ENCODE measurements at regions not wholly inside any gene's neighbourhood (a gene's known extent, or its start where the extent isn't known, plus 50 kb on each side); places are given as distances from the start of the nearest gene placed in this dataset.

- in situ Hi-C loops (cut with HindIII; ENCODE audit: low pct_ligation_motif_present, low sequenced_read_pairs): no loop called here
- H3K36me3 ChIP-seq (replicated peaks): no peaks in the 10 kb centered on the region
- no peaks in the 10 kb centered on the region for H3K27me3 ChIP-seq (replicated peaks)
- H3K27ac ChIP-seq: no peak overlapping the region
- TF ChIP-seq, protein P1, sequence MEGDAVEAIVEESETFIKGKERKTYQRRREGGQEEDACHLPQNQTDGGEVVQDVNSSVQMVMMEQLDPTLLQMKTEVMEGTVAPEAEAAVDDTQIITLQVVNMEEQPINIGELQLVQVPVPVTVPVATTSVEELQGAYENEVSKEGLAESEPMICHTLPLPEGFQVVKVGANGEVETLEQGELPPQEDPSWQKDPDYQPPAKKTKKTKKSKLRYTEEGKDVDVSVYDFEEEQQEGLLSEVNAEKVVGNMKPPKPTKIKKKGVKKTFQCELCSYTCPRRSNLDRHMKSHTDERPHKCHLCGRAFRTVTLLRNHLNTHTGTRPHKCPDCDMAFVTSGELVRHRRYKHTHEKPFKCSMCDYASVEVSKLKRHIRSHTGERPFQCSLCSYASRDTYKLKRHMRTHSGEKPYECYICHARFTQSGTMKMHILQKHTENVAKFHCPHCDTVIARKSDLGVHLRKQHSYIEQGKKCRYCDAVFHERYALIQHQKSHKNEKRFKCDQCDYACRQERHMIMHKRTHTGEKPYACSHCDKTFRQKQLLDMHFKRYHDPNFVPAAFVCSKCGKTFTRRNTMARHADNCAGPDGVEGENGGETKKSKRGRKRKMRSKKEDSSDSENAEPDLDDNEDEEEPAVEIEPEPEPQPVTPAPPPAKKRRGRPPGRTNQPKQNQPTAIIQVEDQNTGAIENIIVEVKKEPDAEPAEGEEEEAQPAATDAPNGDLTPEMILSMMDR (IDR thresholded peaks at IDR 0.05; ENCODE audit: low read depth, low read length, missing control alignments): no peak
- no peak for DNase-seq
- no peak overlapping the region for H3K4me3 ChIP-seq (ENCODE audit: low read depth, low read length)
Measured at GRCh38 chr1:186775881-186776560, 52.7 kb upstream of the PLA2G4A start.

GRCh38 chr1:186775036-186775435 is 53.7 kb upstream of the PLA2G4A start:
- in situ Hi-C loops (cut with HindIII; ENCODE audit: low pct_ligation_motif_present, low sequenced_read_pairs): no loop called here
- Histone ChIP-seq H3K27ac (no peak overlapping the region), H3K27me3 (replicated peaks) (no peaks in the 10 kb centered on the region), H3K4me3 (ENCODE audit: low read depth, low read length) (no peak overlapping the region), H3K36me3 (replicated peaks) (no peaks in the 10 kb centered on the region)
- TF ChIP-seq, protein P1 (IDR thresholded peaks at IDR 0.05; ENCODE audit: low read depth, low read length, missing control alignments): no peak
- no peak for DNase-seq

- TF ChIP-seq, protein P1 (IDR thresholded peaks at IDR 0.05; ENCODE audit: low read depth, low read length, missing control alignments): no peak
- DNase-seq: no peak
- Histone ChIP-seq H3K27me3 (replicated peaks) (no peaks in the 10 kb centered on the region), H3K36me3 (replicated peaks) (no peaks in the 10 kb centered on the region), H3K4me3 (ENCODE audit: low read depth, low read length) (no peak overlapping the region), H3K27ac (no peak overlapping the region)
- in situ Hi-C loops (cut with HindIII; ENCODE audit: low pct_ligation_motif_present, low sequenced_read_pairs): no loop called here
Measured at GRCh38 chr1:186772228-186772627, 56.5 kb upstream of the PLA2G4A start.

DNA sequence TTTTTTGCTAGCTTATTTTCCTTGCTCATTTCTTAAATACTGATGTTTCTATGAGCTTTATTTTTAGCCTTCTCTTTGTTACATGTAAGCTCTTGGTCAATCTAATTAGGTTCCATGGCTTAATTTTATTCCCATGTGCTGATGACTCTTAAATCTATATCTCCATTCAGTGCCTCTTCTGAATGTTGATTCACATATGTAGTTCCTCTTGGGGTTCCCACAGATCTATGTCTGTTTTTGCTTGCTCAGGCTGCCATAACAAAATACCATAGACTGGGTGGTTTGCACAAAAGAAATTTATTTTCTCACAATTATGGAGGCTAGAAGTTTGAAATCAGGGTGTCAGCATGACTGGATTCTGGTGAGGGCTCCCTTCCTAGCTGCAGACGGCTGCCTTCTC is 58.3 kb upstream of the PLA2G4A start:
- TF ChIP-seq, protein P1 (IDR thresholded peaks at IDR 0.05; ENCODE audit: low read depth, low read length, missing control alignments): no peak
- Histone ChIP-seq H3K27ac (no peak overlapping the region), H3K36me3 (replicated peaks) (no peaks in the 10 kb centered on the region), H3K27me3 (replicated peaks) (no peaks in the 10 kb centered on the region), H3K4me3 (ENCODE audit: low read depth, low read length) (no peak overlapping the region)
- in situ Hi-C loops (cut with HindIII; ENCODE audit: low pct_ligation_motif_present, low sequenced_read_pairs): no loop called here
- no peak for DNase-seq

DNA sequence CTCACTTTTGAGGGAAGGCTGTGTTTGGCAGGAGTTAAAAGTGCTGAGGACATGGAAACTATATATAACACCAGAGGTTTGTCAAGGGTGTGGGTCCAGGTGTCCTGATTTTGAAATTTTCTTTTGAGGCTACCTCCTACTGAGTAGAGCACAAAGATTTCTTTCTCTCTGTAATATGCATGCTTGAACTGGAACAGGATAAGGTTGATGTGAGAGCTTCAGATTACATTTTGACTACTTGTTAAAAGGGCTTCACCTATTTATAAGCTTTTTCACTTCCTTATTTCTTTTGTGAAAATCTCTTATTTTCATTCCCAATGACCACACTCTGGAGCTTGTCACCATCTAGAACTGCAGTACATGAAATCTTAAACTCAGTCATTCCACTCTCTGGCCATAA is 59.8 kb upstream of the PLA2G4A start:
- in situ Hi-C loops (cut with HindIII; ENCODE audit: low pct_ligation_motif_present, low sequenced_read_pairs): no loop called here
- no peaks in the 10 kb centered on the region for H3K36me3 ChIP-seq (replicated peaks)
- H3K4me3 ChIP-seq (ENCODE audit: low read depth, low read length): no peak overlapping the region
- H3K27me3 ChIP-seq (replicated peaks): no peaks in the 10 kb centered on the region
- no peak overlapping the region for H3K27ac ChIP-seq
- TF ChIP-seq, protein P1 (IDR thresholded peaks at IDR 0.05; ENCODE audit: low read depth, low read length, missing control alignments): no peak
- DNase-seq: no peak

DNA sequence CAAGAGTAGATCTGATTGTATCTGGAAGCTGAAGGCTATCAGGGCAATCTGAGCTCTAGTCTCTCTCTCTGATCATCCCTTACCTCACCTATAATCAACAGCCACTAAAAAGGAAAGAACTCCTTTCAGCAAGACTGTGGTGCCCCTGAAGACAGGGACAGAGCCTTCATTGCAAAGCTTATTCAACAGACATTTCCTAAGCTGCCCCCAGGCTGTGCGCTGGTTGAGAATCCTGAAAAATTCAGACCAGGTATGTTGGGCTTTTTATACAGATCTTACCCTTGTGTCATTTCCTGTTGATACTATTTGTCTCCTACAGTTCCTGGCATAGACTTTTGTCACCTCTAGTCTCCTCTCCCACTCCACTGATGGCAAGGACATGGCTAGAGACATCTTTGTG is 63.3 kb upstream of the PLA2G4A start:
- DNase-seq: no peak
- Histone ChIP-seq H3K36me3 (replicated peaks) (no peaks in the 10 kb centered on the region), H3K4me3 (ENCODE audit: low read depth, low read length) (no peak overlapping the region), H3K27me3 (replicated peaks) (no peaks in the 10 kb centered on the region), H3K27ac (no peak overlapping the region)
- TF ChIP-seq, protein P1 (IDR thresholded peaks at IDR 0.05; ENCODE audit: low read depth, low read length, missing control alignments): no peak
- in situ Hi-C loops (cut with HindIII; ENCODE audit: low pct_ligation_motif_present, low sequenced_read_pairs): no loop called here
